HG02884 (cell line): ENCODE measurements at regions not wholly inside any gene's neighbourhood (a gene's known extent, or its start where the extent isn't known, plus 50 kb on each side); places are given as distances from the start of the nearest gene placed in this dataset.

Experiments used
- ATAC-seq: cut with Tn5 transposase; IDR thresholded peaks from one replicate; pipeline ENCODE4 v1.9.1; 2021; ENCODE audit warnings: mild to moderate bottlenecking, moderate library complexity; ENCODE audit not compliant: unreplicated experiment

DNA sequence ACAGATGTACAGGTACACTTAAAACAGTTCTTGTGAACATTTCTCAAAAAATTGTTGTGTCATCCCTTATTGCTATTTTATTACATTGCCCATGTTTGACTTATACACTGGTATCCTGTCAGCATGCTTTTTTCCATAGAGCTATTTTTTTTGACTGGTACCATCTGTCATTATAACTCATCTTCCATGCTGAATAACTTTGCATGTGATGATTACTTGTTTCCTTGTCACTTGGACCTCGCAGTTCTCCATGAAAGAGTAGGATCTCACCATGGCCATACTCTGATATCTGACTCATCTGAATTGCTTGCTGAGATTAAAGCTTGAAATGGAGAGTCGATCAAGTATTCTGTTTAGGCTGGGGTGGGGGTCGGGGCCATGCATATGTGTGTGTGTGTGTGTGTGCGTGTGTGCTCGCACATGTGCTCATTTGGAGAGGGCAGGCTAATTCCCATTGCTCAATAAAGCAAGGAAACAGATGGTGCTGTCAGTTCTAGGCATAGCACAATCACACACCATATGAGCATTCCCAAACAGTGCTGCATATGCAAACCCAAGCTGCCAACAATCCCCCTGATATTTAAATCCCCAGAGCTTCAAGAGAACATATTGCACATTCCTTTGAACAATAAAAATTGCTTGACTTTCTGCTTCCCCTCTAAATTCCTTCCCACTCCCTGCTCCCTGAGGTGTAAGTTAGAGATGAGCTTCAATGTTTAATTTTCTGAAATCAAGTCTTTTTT is 62.9 kb downstream of the NHLRC3 start:
- no peak for ATAC-seq

DNA sequence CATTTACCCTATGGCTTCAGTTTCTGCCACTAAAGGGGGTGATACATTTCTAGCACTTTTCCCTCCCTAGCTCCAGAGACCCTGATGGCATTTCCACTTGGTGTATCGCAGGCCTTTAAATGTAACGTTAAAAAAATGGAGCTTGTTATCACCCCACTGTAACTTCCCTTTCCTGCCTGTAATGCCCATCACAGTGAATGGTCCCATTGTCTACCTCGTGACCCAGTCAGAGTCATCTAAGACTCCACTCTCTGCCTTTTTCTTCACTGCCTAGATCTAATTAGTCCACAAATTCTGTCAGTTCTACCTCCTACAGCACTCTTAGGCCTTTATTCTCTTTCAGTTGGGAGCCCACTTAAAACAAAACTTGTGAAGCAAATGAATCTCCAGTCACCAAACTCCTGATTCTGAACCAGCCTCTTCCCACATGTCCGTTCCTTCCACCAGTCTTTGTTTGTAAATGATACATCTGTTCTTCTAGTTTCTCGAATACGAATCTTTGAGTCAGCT is 64.8 kb downstream of the NHLRC3 start:
- no peak for ATAC-seq

DNA sequence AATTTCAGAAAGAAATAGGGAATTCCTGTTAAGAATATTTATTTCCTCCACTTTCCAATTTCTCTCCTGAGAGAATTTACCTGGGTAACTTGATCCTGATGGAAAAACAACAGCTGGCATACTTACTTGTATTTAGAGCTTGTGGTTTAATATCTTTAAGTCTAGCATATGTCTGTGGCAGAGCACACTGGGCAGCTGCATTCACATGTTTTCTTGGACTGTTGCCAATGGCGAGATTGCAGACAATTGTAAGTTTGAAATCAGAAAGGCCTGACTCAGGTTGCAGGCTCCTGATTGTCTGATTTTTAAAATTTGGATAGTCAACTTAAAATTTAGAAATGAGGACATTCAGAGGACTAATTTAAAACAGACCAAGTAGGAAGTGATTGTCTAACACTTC is 66.9 kb downstream of the NHLRC3 start:
- no peak for ATAC-seq

- ATAC-seq: no peak
Observed at GRCh38 chr13:39106216-39107005, 68.2 kb downstream of the NHLRC3 start.

DNA sequence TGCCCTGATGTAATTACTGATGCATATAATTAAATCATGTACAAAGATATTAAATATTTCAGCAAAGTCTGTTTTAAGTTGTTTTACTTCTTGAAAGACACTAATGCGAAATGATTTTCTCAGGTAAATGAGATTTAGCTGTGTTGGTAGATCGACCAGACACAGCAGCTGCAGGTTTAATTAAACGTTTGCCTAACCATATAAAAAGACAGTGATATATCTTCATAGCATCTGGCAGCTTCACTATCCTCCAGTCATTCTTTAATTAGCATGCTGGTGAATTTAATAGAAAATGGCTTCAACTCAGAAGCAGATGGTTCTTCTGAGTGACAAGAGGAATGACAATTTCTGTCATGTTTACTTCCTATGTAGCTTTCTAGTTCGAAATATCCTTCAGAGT is 69.3 kb downstream of the NHLRC3 start:
- no peak for ATAC-seq

GRCh38 chr13:39108783-39109182 is 70.5 kb downstream of the NHLRC3 start:
- ATAC-seq: no peak

DNA sequence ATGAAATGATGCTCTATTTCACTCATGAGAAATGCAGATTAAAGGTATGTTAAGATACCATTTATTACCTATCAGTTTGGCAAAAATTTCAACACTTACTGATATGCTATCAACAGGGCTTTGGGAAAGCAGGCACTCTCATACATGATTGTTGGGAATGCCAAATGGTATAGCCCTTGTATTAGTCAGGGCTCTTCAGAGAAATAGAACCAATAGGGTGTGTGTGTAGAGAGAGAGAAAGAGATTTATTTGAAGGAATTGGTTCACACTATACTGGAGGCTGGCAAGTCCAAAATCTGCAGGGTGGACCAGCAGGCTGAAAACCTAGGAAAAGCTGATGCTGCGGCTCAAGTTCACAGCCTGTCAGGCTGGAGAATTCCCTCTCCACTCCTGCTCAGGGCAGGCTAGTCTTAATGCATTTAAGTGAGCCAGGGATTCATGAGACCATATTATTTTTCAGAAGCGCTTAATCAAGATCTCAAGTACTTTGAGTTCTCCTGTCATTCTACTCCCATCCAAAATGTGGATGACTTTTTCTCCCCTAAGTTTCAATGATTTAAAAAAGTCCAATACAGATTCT is 72.4 kb downstream of the NHLRC3 start:
- ATAC-seq: no peak

DNA sequence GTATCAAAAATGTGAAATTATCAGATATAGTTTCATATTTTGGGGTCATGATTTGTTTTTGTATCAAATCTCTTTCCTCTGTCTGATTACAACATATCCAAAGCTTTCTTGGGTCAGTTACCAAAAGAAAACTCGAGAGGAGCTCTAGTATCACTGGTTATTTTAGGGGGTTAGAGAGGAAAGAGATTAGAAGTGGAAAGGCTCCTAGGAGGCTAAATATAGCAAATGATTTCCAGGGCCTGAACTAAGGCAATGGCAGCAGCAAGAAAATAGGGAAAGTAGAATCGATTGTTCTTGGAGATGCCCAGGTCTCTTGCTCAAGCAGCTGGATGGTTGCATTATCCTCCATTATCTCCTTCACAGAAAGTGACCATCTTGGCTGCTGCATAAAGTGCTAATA is 72.9 kb downstream of the NHLRC3 start:
- ATAC-seq: no peak

DNA sequence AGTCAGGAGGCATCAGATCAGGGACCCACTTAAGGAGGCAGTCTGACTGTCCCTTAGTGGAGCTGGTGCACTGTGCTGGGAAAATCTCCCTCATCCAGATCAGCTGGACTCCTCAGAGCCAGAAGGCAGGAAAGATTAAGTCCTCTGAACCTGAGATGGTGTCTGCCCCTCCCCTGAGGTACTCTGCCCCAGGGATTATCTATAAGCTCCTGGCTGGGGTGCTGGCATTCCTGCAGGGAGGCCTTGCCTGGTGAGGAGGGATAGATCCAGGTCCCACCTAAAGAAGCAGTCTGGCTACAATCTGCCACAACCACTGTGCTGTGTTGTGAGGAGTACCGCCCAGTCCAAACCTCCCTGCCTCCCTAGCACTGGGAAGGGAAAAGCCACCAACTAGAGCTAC is 81.2 kb downstream of the NHLRC3 start:
- no peak for ATAC-seq

- ATAC-seq: no peak
Observed at GRCh38 chr13:39123578-39123977, 85.3 kb downstream of the NHLRC3 start.

GRCh38 chr13:39129213-39129612 is 91.0 kb downstream of the NHLRC3 start:
- ATAC-seq: no peak

- ATAC-seq: no peak
Observed at GRCh38 chr13:39130301-39130700, 92.0 kb downstream of the NHLRC3 start.

- no peak for ATAC-seq
Observed at GRCh38 chr13:39132286-39133230, 94.3 kb downstream of the NHLRC3 start.

DNA sequence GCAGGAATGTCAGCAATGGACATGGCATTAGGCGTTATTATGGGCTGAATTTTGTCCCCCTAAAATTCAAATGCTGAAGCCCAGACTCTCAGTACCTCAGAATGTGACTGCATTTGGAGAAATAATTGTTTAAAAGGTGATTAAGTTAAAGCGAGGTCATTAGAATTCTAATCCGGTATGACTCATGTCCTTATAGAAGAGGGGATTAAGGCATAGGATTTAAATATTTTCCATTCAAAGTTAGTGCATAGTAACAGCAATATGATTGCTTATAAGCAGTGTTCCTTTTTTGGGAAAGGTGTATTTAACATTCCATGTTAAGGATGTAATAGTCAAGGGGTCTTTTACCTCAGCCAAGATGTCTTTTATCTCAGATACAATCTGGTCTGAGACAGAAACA is 95.5 kb downstream of the NHLRC3 start:
- ATAC-seq: no peak

DNA sequence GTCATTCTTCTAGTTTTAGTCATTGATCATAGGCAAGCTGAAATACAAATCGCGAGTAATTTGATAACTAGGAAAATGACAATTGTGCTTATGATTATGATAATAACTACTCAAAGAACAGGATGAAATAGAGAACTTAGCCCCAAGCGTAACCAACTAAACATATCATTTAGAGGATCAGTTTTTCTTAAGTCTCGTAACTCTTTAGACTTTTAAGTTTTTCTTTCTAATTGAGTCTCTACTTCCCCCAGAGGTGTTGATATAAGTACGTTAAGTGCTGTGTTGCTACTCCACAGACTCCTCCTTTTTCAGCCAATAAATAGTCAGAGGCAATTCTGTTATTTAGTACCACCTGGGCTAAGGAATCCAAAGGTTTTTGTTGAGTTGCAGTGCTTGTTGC is 96.3 kb downstream of the NHLRC3 start:
- ATAC-seq: no peak

GRCh38 chr13:39144391-39144790 is 106.1 kb downstream of the NHLRC3 start:
- no peak for ATAC-seq

DNA sequence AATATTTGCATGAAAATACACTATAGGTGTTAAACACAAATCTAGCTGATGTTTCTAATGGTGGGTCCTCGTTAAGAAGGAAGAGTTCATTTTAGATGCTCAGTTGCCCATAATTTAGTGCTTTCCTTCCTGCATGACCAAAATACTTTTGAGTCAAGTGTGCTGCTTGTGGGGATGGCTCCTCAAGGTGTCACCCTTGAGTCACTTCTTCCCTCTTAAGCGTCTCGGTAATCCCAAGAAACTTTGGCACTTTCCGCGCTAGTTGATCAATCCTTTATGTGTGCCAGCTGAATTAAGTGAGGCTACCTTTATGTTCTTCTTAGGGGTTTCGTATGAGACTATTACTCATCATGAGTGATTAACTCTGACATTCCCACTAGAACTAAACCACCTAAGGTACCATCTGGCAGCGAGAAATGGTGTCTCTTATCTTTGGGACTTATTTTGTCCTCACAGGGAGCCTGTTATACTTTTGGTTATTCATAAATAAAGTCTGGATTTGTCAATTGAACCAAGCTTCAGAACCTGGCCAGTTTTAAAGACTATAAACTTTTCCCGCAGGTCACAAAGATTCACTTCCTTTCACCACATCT is 106.8 kb downstream of the NHLRC3 start:
- no peak for ATAC-seq

DNA sequence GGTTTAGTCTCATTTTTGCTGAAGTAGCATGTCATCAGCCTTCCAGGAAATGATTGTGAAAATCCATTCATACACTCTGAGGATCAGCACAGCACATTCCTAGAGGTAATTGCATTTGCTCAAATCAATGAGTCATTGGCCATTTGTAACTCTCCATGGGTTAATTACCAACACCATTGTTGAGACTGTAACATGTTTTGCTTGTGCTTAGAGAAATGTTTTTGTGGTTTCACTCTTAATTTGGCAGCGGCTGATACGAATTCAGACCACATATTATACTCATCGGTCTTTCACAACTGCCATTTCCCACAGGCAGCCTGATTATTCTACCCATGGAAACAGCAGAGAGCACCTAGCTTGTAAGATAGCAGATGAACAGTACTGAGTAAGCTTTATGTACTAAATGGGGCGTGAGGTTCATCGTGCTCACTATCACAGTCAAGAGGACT is 110.3 kb downstream of the NHLRC3 start:
- no peak for ATAC-seq

- ATAC-seq: no peak
Observed at GRCh38 chr13:39149896-39150295, 111.6 kb downstream of the NHLRC3 start.

GRCh38 chr13:39154041-39154440 is 115.8 kb downstream of the NHLRC3 start:
- ATAC-seq: no peak
